ENCODE measurements at regions not wholly inside any gene's neighbourhood (a gene's known extent, or its start where the extent isn't known, plus 50 kb on each side); places are given as distances from the start of the nearest gene placed in this dataset.

- no peaks in the 10 kb centered on the region for H3K27me3 ChIP-seq (ENCODE audit: insufficient read depth, low read length)
- no peaks in the 10 kb centered on the region for H3K4me1 ChIP-seq (ENCODE audit: insufficient read depth, low read length)
- no peak overlapping the region for H3K4me3 ChIP-seq (ENCODE audit: low read length)
- no peak overlapping the region for H2AFZ ChIP-seq (ENCODE audit: low read depth, low read length)
- peaks cover 2% of the 10 kb centered on the region for H3K9me3 ChIP-seq (ENCODE audit: low read length)
- no peaks in the 10 kb centered on the region for H3K36me3 ChIP-seq (ENCODE audit: insufficient read depth, low read length)
Observed at GRCh38 chr2:216974321-216975302, 114.7 kb upstream of the TNP1 start.

GRCh38 chr2:216971593-216971992, 111.7 kb upstream of the TNP1 start:
- Histone ChIP-seq H2AFZ (ENCODE audit: low read depth, low read length) (no peak overlapping the region), H3K9me3 (ENCODE audit: low read length) (peaks cover 2% of the 10 kb centered on the region), H3K4me1 (ENCODE audit: insufficient read depth, low read length) (no peaks in the 10 kb centered on the region), H3K27me3 (ENCODE audit: insufficient read depth, low read length) (no peaks in the 10 kb centered on the region), H3K4me3 (ENCODE audit: low read length) (no peak overlapping the region), H3K36me3 (ENCODE audit: insufficient read depth, low read length) (no peaks in the 10 kb centered on the region)

- Histone ChIP-seq H3K4me1 (ENCODE audit: insufficient read depth, low read length) (no peaks in the 10 kb centered on the region), H3K9me3 (ENCODE audit: low read length) (no peaks in the 10 kb centered on the region), H2AFZ (ENCODE audit: low read depth, low read length) (no peak overlapping the region), H3K4me3 (ENCODE audit: low read length) (no peak overlapping the region), H3K36me3 (ENCODE audit: insufficient read depth, low read length) (no peaks in the 10 kb centered on the region), H3K27me3 (ENCODE audit: insufficient read depth, low read length) (no peaks in the 10 kb centered on the region)
Observed at GRCh38 chr2:216970359-216970915, 110.6 kb upstream of the TNP1 start.

GRCh38 chr2:216967889-216968288, 108.0 kb upstream of the TNP1 start:
- no peak overlapping the region for H2AFZ ChIP-seq (ENCODE audit: low read depth, low read length)
- H3K4me3 ChIP-seq (ENCODE audit: low read length), result no peak overlapping the region
- H3K36me3 ChIP-seq (ENCODE audit: insufficient read depth, low read length), result no peaks in the 10 kb centered on the region
- H3K4me1 ChIP-seq (ENCODE audit: insufficient read depth, low read length), result no peaks in the 10 kb centered on the region
- H3K9me3 ChIP-seq (ENCODE audit: low read length), result no peaks in the 10 kb centered on the region
- H3K27me3 ChIP-seq (ENCODE audit: insufficient read depth, low read length), result no peaks in the 10 kb centered on the region

- Histone ChIP-seq H3K4me3 (ENCODE audit: low read length) (no peak overlapping the region), H3K9me3 (ENCODE audit: low read length) (peaks cover 2% of the 10 kb centered on the region), H2AFZ (ENCODE audit: low read depth, low read length) (no peak overlapping the region), H3K27me3 (ENCODE audit: insufficient read depth, low read length) (no peaks in the 10 kb centered on the region), H3K4me1 (ENCODE audit: insufficient read depth, low read length) (no peaks in the 10 kb centered on the region), H3K36me3 (ENCODE audit: insufficient read depth, low read length) (no peaks in the 10 kb centered on the region)
Observed at GRCh38 chr2:216960671-216961268, 100.9 kb upstream of the TNP1 start.

GRCh38 chr2:216959433-216959832, 99.6 kb upstream of the TNP1 start:
- H3K27me3 ChIP-seq (ENCODE audit: insufficient read depth, low read length), result no peaks in the 10 kb centered on the region
- no peak overlapping the region for H3K4me3 ChIP-seq (ENCODE audit: low read length)
- no peaks in the 10 kb centered on the region for H3K4me1 ChIP-seq (ENCODE audit: insufficient read depth, low read length)
- H3K36me3 ChIP-seq (ENCODE audit: insufficient read depth, low read length), result no peaks in the 10 kb centered on the region
- peaks cover 2% of the 10 kb centered on the region for H3K9me3 ChIP-seq (ENCODE audit: low read length)
- H2AFZ ChIP-seq (ENCODE audit: low read depth, low read length), result no peak overlapping the region

- peaks cover 2% of the 10 kb centered on the region for H3K9me3 ChIP-seq (ENCODE audit: low read length)
- H3K27me3 ChIP-seq (ENCODE audit: insufficient read depth, low read length), result no peaks in the 10 kb centered on the region
- H3K36me3 ChIP-seq (ENCODE audit: insufficient read depth, low read length), result no peaks in the 10 kb centered on the region
- no peaks in the 10 kb centered on the region for H3K4me1 ChIP-seq (ENCODE audit: insufficient read depth, low read length)
- no peak overlapping the region for H3K4me3 ChIP-seq (ENCODE audit: low read length)
- no peak overlapping the region for H2AFZ ChIP-seq (ENCODE audit: low read depth, low read length)
Observed at GRCh38 chr2:216956820-216957493, 97.1 kb upstream of the TNP1 start.

- no peak overlapping the region for H2AFZ ChIP-seq (ENCODE audit: low read depth, low read length)
- H3K4me3 ChIP-seq (ENCODE audit: low read length), result no peak overlapping the region
- H3K9me3 ChIP-seq (ENCODE audit: low read length), result no peaks in the 10 kb centered on the region
- H3K4me1 ChIP-seq (ENCODE audit: insufficient read depth, low read length), result peaks cover 14% of the 10 kb centered on the region
- no peaks in the 10 kb centered on the region for H3K36me3 ChIP-seq (ENCODE audit: insufficient read depth, low read length)
- no peaks in the 10 kb centered on the region for H3K27me3 ChIP-seq (ENCODE audit: insufficient read depth, low read length)
Observed at GRCh38 chr2:216951171-216951570, 91.3 kb upstream of the TNP1 start.

GRCh38 chr2:216950547-216950946, 90.7 kb upstream of the TNP1 start:
- Histone ChIP-seq H2AFZ (ENCODE audit: low read depth, low read length) (no peak overlapping the region), H3K36me3 (ENCODE audit: insufficient read depth, low read length) (no peaks in the 10 kb centered on the region)

GRCh38 chr2:216949700-216950413, 90.0 kb upstream of the TNP1 start:
- Histone ChIP-seq H3K4me3 (ENCODE audit: low read length) (no peak overlapping the region), H3K9me3 (ENCODE audit: low read length) (no peaks in the 10 kb centered on the region), H3K4me1 (ENCODE audit: insufficient read depth, low read length) (peaks cover 14% of the 10 kb centered on the region), H3K27me3 (ENCODE audit: insufficient read depth, low read length) (no peaks in the 10 kb centered on the region), H2AFZ (ENCODE audit: low read depth, low read length) (peak overlapping the region; percentile 7), H3K36me3 (ENCODE audit: insufficient read depth, low read length) (no peaks in the 10 kb centered on the region)

More at GRCh38 chr2:216950547-216950946, 90.7 kb upstream of the TNP1 start:
- H3K4me1 ChIP-seq (ENCODE audit: insufficient read depth, low read length), result peaks cover 14% of the 10 kb centered on the region
- H3K27me3 ChIP-seq (ENCODE audit: insufficient read depth, low read length), result no peaks in the 10 kb centered on the region
- H3K9me3 ChIP-seq (ENCODE audit: low read length), result no peaks in the 10 kb centered on the region
- H3K4me3 ChIP-seq (ENCODE audit: low read length), result no peak overlapping the region

GRCh38 chr2:216947055-216947454, 87.2 kb upstream of the TNP1 start:
- Histone ChIP-seq H3K27me3 (ENCODE audit: insufficient read depth, low read length) (no peaks in the 10 kb centered on the region), H2AFZ (ENCODE audit: low read depth, low read length) (no peak overlapping the region), H3K4me3 (ENCODE audit: low read length) (no peak overlapping the region), H3K36me3 (ENCODE audit: insufficient read depth, low read length) (no peaks in the 10 kb centered on the region), H3K9me3 (ENCODE audit: low read length) (no peaks in the 10 kb centered on the region), H3K4me1 (ENCODE audit: insufficient read depth, low read length) (peaks cover 14% of the 10 kb centered on the region)

GRCh38 chr2:216944733-216945132, 84.9 kb upstream of the TNP1 start:
- Histone ChIP-seq H3K9me3 (ENCODE audit: low read length) (no peaks in the 10 kb centered on the region), H3K27me3 (ENCODE audit: insufficient read depth, low read length) (no peaks in the 10 kb centered on the region), H3K4me3 (ENCODE audit: low read length) (no peak overlapping the region), H3K36me3 (ENCODE audit: insufficient read depth, low read length) (no peaks in the 10 kb centered on the region), H3K4me1 (ENCODE audit: insufficient read depth, low read length) (peaks cover 6% of the 10 kb centered on the region), H2AFZ (ENCODE audit: low read depth, low read length) (no peak overlapping the region)
